NCI-H345 (cell line): ENCODE measurements at regions not wholly inside any gene's neighbourhood (a gene's known extent, or its start where the extent isn't known, plus 50 kb on each side); places are given as distances from the start of the nearest gene placed in this dataset.
"Not testable (repeated sequence)": the region's sequence is repeated elsewhere in the genome, so short reads cannot be mapped to it uniquely, and the experiment has no call there.

Experiments
- DNase-seq: peaks from one replicate; lab custom pipeline; 2025; lab: John Stamatoyannopoulos, UW

DNA sequence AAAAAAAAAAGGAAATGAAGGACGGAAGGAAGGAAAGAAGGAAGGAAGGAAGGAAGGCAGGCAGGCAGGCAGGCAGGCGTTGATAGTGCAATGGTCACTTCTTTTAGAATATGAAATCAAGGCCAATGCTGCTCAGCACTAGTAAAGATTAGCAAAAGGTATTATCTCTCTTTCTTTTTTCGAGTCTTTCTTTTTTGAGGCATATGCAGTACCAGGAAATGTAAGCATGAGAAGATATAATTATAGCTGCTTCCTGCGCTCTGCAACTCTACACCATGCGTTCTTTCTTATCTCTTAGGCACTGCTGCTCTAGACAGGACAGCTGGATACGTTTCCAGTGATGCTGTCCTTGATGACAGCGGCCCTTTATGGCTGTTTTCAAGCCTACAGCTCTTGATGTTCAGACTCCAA, 1512.5 kb upstream of the B3GALT2 start:
- no peak for DNase-seq

GRCh38 chr1:194693244-194693643, 1506.8 kb upstream of the B3GALT2 start:
- no peak for DNase-seq

GRCh38 chr1:194684636-194685035, 1498.2 kb upstream of the B3GALT2 start:
- DNase-seq = no peak

GRCh38 chr1:194658090-194658439, 1471.7 kb upstream of the B3GALT2 start:
- DNase-seq = no peak

DNA sequence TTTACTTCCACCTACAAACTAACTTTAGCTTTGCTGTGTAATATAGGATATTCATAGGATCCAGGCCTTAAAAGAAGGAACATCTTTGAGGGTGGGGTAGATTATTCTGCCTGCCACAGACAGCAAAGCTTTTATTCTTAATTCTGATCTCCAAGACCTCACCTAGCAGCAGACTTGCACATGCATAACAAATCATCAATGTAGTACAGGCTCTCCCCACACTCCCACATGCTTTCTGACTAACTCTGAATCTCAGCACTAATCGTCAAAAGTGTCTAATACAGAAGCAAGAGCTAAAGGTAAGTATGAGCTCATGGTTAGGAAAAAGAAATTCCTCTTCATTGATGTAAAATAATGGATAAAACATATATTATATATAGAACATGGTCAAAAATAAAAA, 1468.5 kb upstream of the B3GALT2 start:
- no peak for DNase-seq

DNA sequence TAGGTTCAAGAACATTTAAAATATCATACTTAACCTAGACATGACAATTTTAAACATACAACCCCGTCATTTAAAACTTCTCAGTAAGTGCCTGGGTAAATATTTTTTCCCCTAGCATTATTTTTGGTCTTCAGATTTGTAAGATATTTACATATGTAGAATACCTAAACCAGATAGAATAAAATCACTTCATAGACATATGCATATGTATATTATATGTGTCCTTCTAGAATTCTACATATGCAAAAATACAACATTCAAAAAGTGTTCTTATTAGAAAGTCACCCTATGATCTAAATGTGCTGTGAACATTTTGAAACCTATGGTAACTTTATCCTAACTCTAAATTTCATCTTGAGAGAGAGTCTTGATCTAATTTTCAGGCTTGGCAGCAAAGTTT, 1467.0 kb upstream of the B3GALT2 start:
- no peak for DNase-seq

DNA sequence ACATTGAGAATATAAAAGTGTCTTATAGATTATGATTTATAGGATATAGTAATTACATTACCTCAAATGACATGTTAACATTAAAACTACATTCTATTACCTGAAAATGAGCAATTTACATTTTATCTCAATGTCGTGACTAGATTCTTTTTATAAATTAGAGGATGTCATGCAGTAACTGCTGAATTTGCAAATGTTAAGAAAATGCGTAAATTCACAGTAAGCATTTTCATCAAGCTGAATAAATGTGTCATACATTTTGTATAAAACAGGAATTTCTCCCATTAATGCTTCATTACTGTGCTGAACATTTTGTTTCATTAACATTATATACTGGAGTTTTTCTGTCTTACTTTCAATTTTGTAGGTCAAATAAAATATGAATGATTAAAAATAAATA, 1460.7 kb upstream of the B3GALT2 start:
- no peak for DNase-seq

GRCh38 chr1:194644528-194644927, 1458.1 kb upstream of the B3GALT2 start:
- DNase-seq = no peak

DNA sequence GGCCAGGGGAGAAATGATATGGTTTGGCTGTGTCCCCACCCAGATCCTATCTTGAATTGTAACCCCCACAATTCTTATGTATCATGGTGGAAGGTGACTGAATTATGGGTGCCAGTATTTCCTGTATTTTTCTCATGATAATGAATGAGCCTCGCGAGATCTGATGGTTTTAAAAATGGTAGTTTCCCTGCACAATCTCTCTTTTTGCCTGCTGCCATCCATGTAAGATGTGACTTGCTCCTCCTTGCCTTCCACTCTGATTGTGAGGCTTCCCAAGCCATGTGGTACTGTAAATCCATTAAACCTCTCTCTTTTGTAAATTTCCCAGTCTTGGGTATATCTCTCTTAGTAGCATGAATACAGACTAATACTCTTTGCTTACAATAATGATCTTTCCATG, 1453.9 kb upstream of the B3GALT2 start:
- DNase-seq = no peak

DNA sequence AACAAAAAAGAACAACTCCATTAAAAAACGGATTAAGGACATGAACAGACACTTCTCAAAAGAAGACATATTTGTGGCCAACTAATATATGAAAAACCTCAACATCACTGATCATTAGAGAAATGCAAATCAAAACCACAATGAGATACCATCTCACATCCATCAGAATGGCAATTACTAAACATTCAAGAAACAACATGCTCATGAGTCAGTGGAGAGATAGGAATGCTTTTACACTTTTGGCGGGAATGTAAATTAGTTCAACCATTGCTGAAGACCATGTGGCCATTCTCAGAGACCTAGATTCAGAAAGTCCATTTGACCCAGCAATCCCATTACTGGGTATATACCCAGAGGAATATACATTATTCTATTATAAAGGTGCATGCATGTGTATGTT, 1442.6 kb upstream of the B3GALT2 start:
- DNase-seq = no peak

GRCh38 chr1:194624833-194625232, 1438.4 kb upstream of the B3GALT2 start:
- no peak for DNase-seq

GRCh38 chr1:194618101-194618500, 1431.7 kb upstream of the B3GALT2 start:
- no peak for DNase-seq

- DNase-seq = not testable (repeated sequence)
Measured at GRCh38 chr1:194617272-194617671, 1430.9 kb upstream of the B3GALT2 start.

GRCh38 chr1:194616835-194617234, 1430.4 kb upstream of the B3GALT2 start:
- no peak for DNase-seq

DNA sequence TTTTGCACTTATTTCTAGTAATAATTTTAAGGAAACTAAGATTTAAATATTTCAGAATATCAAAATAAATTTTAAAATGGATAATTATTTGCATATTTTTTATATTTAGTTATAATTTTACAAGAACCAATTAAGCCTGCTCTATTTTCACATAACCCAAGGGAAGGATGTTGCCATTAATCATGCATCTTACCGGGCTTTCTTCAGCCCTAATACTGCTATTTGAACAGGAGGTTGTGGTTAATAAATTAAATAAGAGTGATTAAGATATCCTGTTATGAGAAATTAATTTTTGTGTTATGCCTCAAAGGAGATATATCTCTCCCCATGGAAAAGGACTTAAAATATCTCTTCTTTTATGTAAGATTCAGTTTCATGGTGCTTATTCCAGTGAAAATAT, 1415.8 kb upstream of the B3GALT2 start:
- no peak for DNase-seq

DNA sequence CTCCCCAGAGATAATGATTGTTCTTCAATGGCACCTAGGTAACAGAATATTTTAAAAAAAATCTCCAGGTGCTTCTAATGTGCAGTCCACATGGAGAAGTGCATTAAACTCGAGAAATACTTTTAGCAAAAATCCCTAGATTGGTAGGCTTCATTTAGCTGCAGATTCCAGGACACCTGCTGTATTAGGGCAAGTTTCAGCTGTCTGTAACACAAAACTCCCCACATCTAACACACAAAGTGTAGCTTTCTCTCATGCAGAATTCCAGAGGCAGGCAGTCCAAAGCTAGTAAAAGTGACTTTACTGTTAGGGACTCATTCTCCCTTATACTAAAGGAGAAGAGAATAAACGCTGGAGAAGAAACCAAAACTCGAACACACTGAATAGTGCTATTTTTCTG, 1414.3 kb upstream of the B3GALT2 start:
- no peak for DNase-seq

DNA sequence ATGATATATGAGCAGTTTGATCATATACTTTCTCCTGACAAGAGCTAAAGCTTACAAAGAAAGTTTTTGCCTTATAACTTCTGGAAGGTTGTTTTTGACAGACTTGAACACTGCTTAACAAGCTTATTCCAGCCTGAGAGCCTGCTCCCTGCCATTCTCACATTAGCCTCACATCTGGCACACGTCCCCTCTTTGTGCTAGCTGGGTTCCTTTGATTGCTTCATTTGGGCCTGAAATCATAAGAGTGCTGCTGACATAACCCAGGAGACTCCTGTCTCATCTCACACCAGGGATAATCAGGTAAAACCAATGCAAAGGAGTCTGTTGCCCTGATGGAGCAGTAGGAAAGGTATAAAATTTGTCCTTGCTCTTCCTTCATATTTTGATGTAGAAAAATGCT, 1411.7 kb upstream of the B3GALT2 start:
- no peak for DNase-seq

DNA sequence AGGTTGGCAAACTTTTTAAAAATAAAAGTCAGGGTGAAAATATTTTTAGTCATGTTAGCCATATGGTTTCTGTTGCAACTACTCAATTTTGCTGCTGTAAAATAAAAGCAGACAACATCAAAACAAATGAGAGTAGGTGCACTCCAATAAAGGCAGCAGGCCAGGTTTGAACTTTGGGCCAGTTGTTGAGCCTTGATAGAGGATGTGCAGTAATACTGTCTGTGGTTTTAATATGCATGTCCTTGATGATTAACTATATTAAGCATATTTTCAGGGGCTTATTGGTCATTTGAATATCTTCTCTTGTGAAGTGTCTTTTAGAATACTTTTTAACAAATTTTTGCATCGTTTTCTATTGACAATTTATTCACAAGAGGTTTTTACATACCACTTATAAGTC, 1399.9 kb upstream of the B3GALT2 start:
- no peak for DNase-seq

DNA sequence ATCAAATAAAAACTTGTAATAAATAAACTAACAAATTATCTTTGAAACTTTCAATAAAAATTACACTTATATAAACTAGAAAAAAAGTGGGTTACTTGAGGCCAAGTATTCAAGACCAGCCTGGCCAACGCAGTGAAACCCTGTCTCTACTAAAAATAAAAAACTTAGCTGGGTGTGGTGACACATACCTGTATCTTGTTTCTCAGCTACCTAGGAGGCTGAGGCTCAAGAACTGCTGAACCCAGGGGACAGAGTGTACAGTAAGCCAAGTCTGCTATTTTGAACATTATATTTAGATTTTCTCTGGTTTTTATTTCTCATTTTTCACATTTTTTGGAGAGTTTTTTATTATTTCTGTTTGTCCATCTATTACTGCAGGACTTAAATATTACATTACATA, 1397.6 kb upstream of the B3GALT2 start:
- no peak for DNase-seq

- DNase-seq = no peak
Measured at GRCh38 chr1:194570476-194570875, 1384.1 kb upstream of the B3GALT2 start.

- no peak for DNase-seq
Measured at GRCh38 chr1:194568610-194569009, 1382.2 kb upstream of the B3GALT2 start.

- DNase-seq = no peak
Measured at GRCh38 chr1:194548071-194548470, 1361.7 kb upstream of the B3GALT2 start.

- no peak for DNase-seq
Measured at GRCh38 chr1:194544012-194544411, 1357.6 kb upstream of the B3GALT2 start.

DNA sequence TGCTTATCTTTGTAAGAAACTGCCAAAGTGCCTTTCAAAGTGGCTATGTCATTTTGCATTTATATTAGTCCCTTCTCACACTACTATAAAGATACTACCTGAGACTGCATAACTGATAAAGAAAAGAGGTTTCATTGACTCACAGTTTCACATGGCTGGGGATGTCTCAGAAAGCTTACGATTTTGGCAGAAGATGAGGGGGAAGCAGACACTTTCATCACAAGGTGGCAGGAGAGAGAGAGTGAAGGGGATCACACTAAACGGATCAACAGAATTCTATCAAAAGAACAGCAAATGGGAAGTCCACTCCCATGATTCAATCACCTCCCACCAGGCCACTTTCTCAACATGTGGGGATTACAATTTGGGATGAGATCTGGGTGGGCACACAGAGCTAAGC, 1352.0 kb upstream of the B3GALT2 start:
- no peak for DNase-seq

DNA sequence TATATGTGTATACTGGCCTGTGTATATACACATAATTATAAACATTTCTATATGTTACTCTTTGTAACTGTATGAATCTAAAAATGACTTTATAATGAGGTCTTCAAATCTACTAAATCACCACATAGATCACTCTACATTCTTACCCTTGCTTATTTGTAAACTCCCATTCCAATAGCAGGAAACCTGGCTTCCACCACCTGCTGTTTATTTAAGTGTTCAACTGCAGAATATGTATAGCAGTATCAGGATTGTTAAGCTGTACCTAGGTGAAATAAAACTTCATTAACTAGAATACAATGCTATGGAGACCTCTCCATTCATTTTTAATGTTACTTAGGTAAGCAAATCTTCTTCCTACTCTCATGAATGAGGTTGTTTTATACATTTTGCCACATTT, 1351.1 kb upstream of the B3GALT2 start:
- no peak for DNase-seq
